ENCODE measurements at regions not wholly inside any gene's neighbourhood (a gene's known extent, or its start where the extent isn't known, plus 50 kb on each side); places are given as distances from the start of the nearest gene placed in this dataset.

DNA sequence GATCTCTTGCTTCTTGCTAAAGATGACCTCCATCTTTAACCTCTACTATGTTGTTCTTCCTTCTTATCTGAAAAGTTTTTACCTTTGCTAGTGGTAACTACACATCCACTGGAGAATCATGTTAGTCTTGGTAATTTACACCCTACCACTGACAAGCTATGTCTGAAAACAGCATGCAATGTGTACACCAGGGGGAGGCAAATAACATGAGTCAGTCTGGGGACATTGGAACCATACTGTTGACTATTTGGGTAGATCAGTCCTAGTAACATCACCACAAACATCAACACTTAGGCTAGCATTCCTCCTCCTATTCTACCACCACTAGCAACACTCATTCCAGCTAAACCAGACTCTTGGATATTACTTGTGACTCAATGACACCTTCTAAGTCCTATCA, 549.0 kb downstream of the KCNT2 start:
- TF ChIP-seq, protein P1, sequence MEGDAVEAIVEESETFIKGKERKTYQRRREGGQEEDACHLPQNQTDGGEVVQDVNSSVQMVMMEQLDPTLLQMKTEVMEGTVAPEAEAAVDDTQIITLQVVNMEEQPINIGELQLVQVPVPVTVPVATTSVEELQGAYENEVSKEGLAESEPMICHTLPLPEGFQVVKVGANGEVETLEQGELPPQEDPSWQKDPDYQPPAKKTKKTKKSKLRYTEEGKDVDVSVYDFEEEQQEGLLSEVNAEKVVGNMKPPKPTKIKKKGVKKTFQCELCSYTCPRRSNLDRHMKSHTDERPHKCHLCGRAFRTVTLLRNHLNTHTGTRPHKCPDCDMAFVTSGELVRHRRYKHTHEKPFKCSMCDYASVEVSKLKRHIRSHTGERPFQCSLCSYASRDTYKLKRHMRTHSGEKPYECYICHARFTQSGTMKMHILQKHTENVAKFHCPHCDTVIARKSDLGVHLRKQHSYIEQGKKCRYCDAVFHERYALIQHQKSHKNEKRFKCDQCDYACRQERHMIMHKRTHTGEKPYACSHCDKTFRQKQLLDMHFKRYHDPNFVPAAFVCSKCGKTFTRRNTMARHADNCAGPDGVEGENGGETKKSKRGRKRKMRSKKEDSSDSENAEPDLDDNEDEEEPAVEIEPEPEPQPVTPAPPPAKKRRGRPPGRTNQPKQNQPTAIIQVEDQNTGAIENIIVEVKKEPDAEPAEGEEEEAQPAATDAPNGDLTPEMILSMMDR (IDR thresholded peaks at IDR 0.05), result no peak
- no peak for TF ChIP-seq POLR2A (IDR thresholded peaks at IDR 0.05)
